H9 (cell line): ENCODE measurements at regions not wholly inside any gene's neighbourhood (a gene's known extent, or its start where the extent isn't known, plus 50 kb on each side); places are given as distances from the start of the nearest gene placed in this dataset.

ENCODE experiments used
- DNase-seq: peaks from one replicate; pipeline ENCODE4 v3.0.0-alpha.2; 2017
- H2AFZ ChIP-seq: one replicate; pipeline ENCODE4 v1.6.1; 2013; ENCODE audit warnings: mild to moderate bottlenecking, low read length, control low read depth, moderate library complexity
- H2AK5ac ChIP-seq: 2 replicates; pipeline ENCODE4 v1.6.1; 2013; ENCODE audit warnings: low read length, control low read depth, mixed read lengths; ENCODE audit not compliant: insufficient read length
- H2BK120ac ChIP-seq: one replicate; pipeline ENCODE4 v1.6.1; 2013; ENCODE audit warnings: low read depth, mild to moderate bottlenecking, low read length, control low read depth, inconsistent platforms; ENCODE audit not compliant: poor library complexity, severe bottlenecking
- H2BK12ac ChIP-seq: 2 replicates; pipeline ENCODE4 v1.6.1; 2013; ENCODE audit warnings: low read length, control low read depth, mixed read lengths, low read depth; ENCODE audit not compliant: insufficient read length
- H2BK15ac ChIP-seq: 2 replicates; pipeline ENCODE4 v1.6.1; 2013; ENCODE audit warnings: low read depth, low read length, control low read depth
- H2BK20ac ChIP-seq: one replicate; pipeline ENCODE4 v1.6.1; 2013; ENCODE audit warnings: low read depth, mild to moderate bottlenecking, low read length, control low read depth, inconsistent platforms; ENCODE audit not compliant: poor library complexity, severe bottlenecking
- H2BK5ac ChIP-seq: 2 replicates; pipeline ENCODE4 v1.6.1; 2013; ENCODE audit warnings: low read length, control low read depth, mixed read lengths; ENCODE audit not compliant: insufficient read length
- H3K14ac ChIP-seq: 2 replicates; pipeline ENCODE4 v1.6.1; 2013; ENCODE audit warnings: low read length, control low read depth; ENCODE audit not compliant: insufficient read depth
- H3K18ac ChIP-seq: 2 replicates; pipeline ENCODE4 v1.6.1; 2013; ENCODE audit warnings: low read depth, mild to moderate bottlenecking, mixed read lengths, low read length, control low read depth; ENCODE audit not compliant: insufficient read length
- H3K23ac ChIP-seq: 2 replicates; pipeline ENCODE4 v1.6.1; 2013; ENCODE audit warnings: low read length, control low read depth, mixed read lengths, low read depth; ENCODE audit not compliant: insufficient read length
- H3K23me2 ChIP-seq: 2 replicates; pipeline ENCODE4 v1.6.1; 2013; ENCODE audit warnings: low read depth, mild to moderate bottlenecking, mixed read lengths, low read length, control low read depth; ENCODE audit not compliant: insufficient read length, poor library complexity, severe bottlenecking
- H3K27ac ChIP-seq: 2 replicates; pipeline ENCODE4 v1.5.1; 2013; ENCODE audit warnings: low read length, control low read depth, mixed read lengths, low read depth; ENCODE audit not compliant: insufficient read length
- H3K27me3 ChIP-seq: 2 replicates; pipeline ENCODE4 v1.6.1; 2013; ENCODE audit warnings: low read length, control low read depth, inconsistent platforms; ENCODE audit not compliant: insufficient read depth
- H3K4ac ChIP-seq: 2 replicates; pipeline ENCODE4 v1.6.1; 2013; ENCODE audit warnings: low read depth, mild to moderate bottlenecking, control low read depth, inconsistent platforms, low read length, moderate library complexity
- H3K4me1 ChIP-seq: 2 replicates; pipeline ENCODE4 v1.6.1; 2013; ENCODE audit warnings: low read length, control low read depth, inconsistent platforms; ENCODE audit not compliant: insufficient read depth
- H3K4me2 ChIP-seq: 2 replicates; pipeline ENCODE4 v1.6.1; 2013; ENCODE audit warnings: low read length, control low read depth, mixed read lengths; ENCODE audit not compliant: insufficient read length, insufficient read depth
- H3K56ac ChIP-seq: 2 replicates; pipeline ENCODE4 v1.6.1; 2013; ENCODE audit warnings: low read depth, mild to moderate bottlenecking, mixed read lengths, low read length, control low read depth; ENCODE audit not compliant: insufficient read length
- H3K79me1 ChIP-seq: 2 replicates; pipeline ENCODE4 v1.6.1; 2013; ENCODE audit warnings: low read depth, mild to moderate bottlenecking, moderate library complexity, low read length, control low read depth, inconsistent platforms; ENCODE audit not compliant: insufficient read depth, poor library complexity, severe bottlenecking
- H3K79me2 ChIP-seq: 2 replicates; pipeline ENCODE4 v1.6.1; 2013; ENCODE audit warnings: low read length, control low read depth, inconsistent platforms; ENCODE audit not compliant: insufficient read depth
- H3K9ac ChIP-seq: 2 replicates; pipeline ENCODE4 v1.6.1; 2013; ENCODE audit warnings: low read length, control low read depth, mixed read lengths; ENCODE audit not compliant: insufficient read length; ENCODE audit errors: extremely low read depth
- H3K9me3 ChIP-seq: one replicate; pipeline ENCODE4 v1.6.1; 2013; ENCODE audit warnings: low read depth, low read length, inconsistent platforms; ENCODE audit not compliant: control insufficient read depth
- H3T11ph ChIP-seq: one replicate; pipeline ENCODE4 v1.6.1; 2013; ENCODE audit warnings: mild to moderate bottlenecking, low read length, control low read depth, inconsistent platforms
- H4K20me1 ChIP-seq: one replicate; pipeline ENCODE4 v1.6.1; 2013; ENCODE audit not compliant: control insufficient read depth, insufficient read length, insufficient read depth
- H4K5ac ChIP-seq: 2 replicates; pipeline ENCODE4 v1.6.1; 2013; ENCODE audit warnings: low read depth, mild to moderate bottlenecking, mixed read lengths, low read length, control low read depth; ENCODE audit not compliant: insufficient read length
- H4K8ac ChIP-seq: replicated peaks from 2 replicates; pipeline ENCODE4 v1.6.1; 2013; ENCODE audit warnings: low read length, control low read depth, mixed read lengths, low read depth; ENCODE audit not compliant: insufficient read length
- H4K91ac ChIP-seq: 2 replicates; pipeline ENCODE4 v1.6.1; 2013; ENCODE audit warnings: low read depth, mild to moderate bottlenecking, moderate library complexity, mixed read lengths, low read length, control low read depth; ENCODE audit not compliant: insufficient read length
- H3K27ac Mint-ChIP-seq, 3 experiments: 2 replicates in 2 of 3; 3 replicates in 1 of 3; pipeline ENCODE4 v1.8.0; 2020 to 2021; ENCODE audit warnings: mixed read lengths in 3 of 3, mild to moderate bottlenecking in 1 of 3, moderate library complexity in 1 of 3
- H3K27me3 Mint-ChIP-seq: 2 replicates; pipeline ENCODE4 v1.8.0; 2021; ENCODE audit warnings: low read depth, mild to moderate bottlenecking, moderate library complexity, mixed read lengths
- H3K36me3 Mint-ChIP-seq, 3 experiments: 2 replicates in 2 of 3; 3 replicates in 1 of 3; pipeline ENCODE4 v1.8.0; 2020 to 2021; ENCODE audit warnings: low read depth in 3 of 3, mixed read lengths in 3 of 3; ENCODE audit not compliant: insufficient read depth in 1 of 3
- H3K4me1 Mint-ChIP-seq, 2 experiments: 2 replicates each; pipeline ENCODE4 v1.8.0; 2020; ENCODE audit warnings: mixed read lengths in 2 of 2
- H3K4me3 Mint-ChIP-seq, 2 experiments: 2 replicates in 1 of 2; 3 replicates in 1 of 2; pipeline ENCODE4 v1.8.0; 2020 to 2021; ENCODE audit warnings: mild to moderate bottlenecking in 2 of 2, mixed read lengths in 2 of 2, moderate library complexity in 1 of 2
- H3K9me3 Mint-ChIP-seq, 2 experiments: 2 replicates in 1 of 2; 3 replicates in 1 of 2; pipeline ENCODE4 v1.8.0; 2020; ENCODE audit warnings: mild to moderate bottlenecking in 2 of 2, mixed read lengths in 2 of 2, moderate library complexity in 1 of 2
- CTCF ChIP-seq: fragments of 200-600 bp; sonication (generic); conservative IDR thresholded peaks from 3 replicates; pipeline ENCODE4 v1.8.0; 2021; ENCODE audit warnings: antibody characterized with exemption, mild to moderate bottlenecking
- WGBS: extraction: QIAGEN DNeasy Blood & Tissue Kit; methylation state at CpG from one replicate; pipeline ENCODE4 v1.1.7; 2013; ENCODE audit warnings: missing lambda C conversion rate, low lambda C conversion rate, mixed read lengths; ENCODE audit not compliant: insufficient read length; ENCODE audit errors: extremely low coverage; 5-methylcytosine and 5-hydroxymethylcytosine counted together

GRCh38 chr5:158552241-158552640 is 547.5 kb downstream of the EBF1 start:
- no peaks in the 10 kb centered on the region for H3K4me1 Mint-ChIP-seq
- Histone ChIP-seq H3K9me3 (no peaks in the 10 kb centered on the region), H2BK5ac (no peak overlapping the region), H3K27ac (no peak overlapping the region), H4K5ac (no peak overlapping the region), H3K79me2 (no peaks in the 10 kb centered on the region), H4K20me1 (no peaks in the 10 kb centered on the region), H2BK20ac (no peak overlapping the region), H4K91ac (no peak overlapping the region), H3K23ac (no peak overlapping the region), H3K9ac (no peak overlapping the region), H2AK5ac (no peak overlapping the region), H3K23me2 (no peaks in the 10 kb centered on the region), H3T11ph (no peak overlapping the region), H3K4ac (no peak overlapping the region), H2BK120ac (no peak overlapping the region), H2AFZ (no peak overlapping the region), H3K79me1 (no peaks in the 10 kb centered on the region), H3K27me3 (no peaks in the 10 kb centered on the region), H3K4me1 (no peaks in the 10 kb centered on the region), H4K8ac (no peak overlapping the region), H3K56ac (no peak overlapping the region), H3K18ac (no peak overlapping the region), H3K4me2 (no peak overlapping the region), H3K14ac (no peak overlapping the region), H2BK15ac (no peak overlapping the region), H2BK12ac (no peak overlapping the region)
- H3K27ac Mint-ChIP-seq: no peak overlapping the region
- no peak overlapping the region for H3K4me3 Mint-ChIP-seq
- H3K27me3 Mint-ChIP-seq: no peaks in the 10 kb centered on the region; the same call in 1 of the 2 replicates
- TF ChIP-seq CTCF: no peak
- H3K36me3 Mint-ChIP-seq: peaks cover 0 to 6% (median 0%) of the 10 kb centered on the region in 3 experiments; a peak in 4 of 7 replicates
- no CpG with 5 or more reads among the region's 4 CpGs for WGBS
- H3K9me3 Mint-ChIP-seq: peaks cover 14 to 15% of the 10 kb centered on the region in 2 experiments
- DNase-seq: no peak
